ENCODE measurements at regions not wholly inside any gene's neighbourhood (a gene's known extent, or its start where the extent isn't known, plus 50 kb on each side); places are given as distances from the start of the nearest gene placed in this dataset.
"Not testable (repeated sequence)": the region's sequence is repeated elsewhere in the genome, so short reads cannot be mapped to it uniquely, and the experiment has no call there.

GRCh38 chr7:65144119-65144518 is 137.6 kb upstream of the ERV3-1 start:
- not testable (repeated sequence) for TF ChIP-seq CTCF (conservative IDR thresholded peaks at IDR 0.05; ENCODE audit: low read depth, low read length); EZH2 (IDR thresholded peaks at IDR 0.05; ENCODE audit: low read length, unreplicated experiment)
